ENCODE measurements at regions not wholly inside any gene's neighbourhood (a gene's known extent, or its start where the extent isn't known, plus 50 kb on each side); places are given as distances from the start of the nearest gene placed in this dataset.
"Not testable (repeated sequence)": the region's sequence is repeated elsewhere in the genome, so short reads cannot be mapped to it uniquely, and the experiment has no call there.

DNA sequence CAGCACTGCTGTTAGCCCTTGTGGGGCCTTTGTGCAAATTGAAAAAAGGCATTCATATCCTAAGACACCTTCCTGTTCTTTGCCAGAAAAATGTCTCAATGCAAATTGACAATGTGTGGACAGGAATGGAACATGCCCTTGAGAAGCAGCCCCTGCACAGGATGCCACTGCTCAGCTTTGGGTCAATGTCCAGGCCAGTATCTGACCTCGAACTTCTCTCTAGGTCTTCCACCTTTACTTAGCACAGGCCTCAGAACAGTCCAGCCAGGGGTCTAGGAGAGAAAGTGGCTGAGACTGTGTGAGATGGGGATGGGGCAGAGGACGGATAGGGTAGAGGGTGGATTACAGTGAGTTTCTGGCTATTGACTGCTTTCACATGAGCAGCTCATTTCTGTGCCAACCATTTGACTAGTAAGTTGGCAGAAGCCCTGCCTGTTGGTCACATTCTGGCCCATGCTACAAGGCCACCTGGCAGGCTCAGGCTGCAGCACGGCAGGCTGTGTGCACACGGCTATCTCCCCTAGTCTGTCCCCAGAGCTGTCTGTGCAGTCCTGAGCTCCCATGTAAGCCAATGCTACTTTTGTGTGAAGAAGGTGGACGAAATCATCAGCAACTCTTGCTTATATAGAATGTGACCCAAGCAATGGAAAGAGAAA, 254.5 kb upstream of the PLGLB1 start:
- DNase-seq = not testable (repeated sequence)

DNA sequence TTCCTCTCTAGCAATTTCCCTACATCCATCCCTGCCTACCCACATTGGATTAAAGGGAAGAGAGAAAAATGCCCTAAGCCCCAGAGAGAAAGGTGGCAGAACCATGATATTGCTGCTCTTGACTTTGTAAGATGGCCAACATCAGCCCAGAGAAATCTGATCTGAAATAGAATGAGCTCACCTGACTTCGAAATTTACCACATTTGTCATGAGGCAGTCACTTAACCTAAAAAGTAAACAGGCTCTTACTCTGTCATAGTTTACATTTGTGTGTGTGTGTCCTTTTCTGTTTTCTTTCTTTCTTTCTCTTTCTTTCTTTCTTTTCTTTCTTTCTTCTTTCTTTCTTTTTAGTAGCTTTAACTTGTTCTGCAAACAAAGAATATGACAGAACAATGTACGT, 255.0 kb upstream of the PLGLB1 start:
- DNase-seq = not testable (repeated sequence)

DNA sequence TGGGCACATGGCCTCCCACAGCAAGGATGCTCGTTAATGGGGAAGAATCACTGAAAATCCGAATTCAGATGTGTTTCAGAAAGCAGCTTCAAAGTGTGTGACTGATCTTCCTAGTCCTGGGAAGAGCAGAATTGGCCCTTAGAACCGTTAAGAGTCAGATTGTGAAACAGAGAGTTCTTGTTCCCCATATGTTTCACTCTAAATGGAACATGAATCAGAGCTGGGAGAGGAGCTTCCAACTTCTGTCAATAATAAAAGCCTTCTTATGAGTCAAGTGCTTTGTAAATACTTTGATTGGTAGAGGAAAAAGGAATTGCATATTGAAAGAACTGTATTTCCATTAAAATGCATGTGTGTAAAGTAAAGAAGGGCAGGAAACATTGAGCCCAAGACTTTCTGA, 256.1 kb upstream of the PLGLB1 start:
- DNase-seq = not testable (repeated sequence)

DNA sequence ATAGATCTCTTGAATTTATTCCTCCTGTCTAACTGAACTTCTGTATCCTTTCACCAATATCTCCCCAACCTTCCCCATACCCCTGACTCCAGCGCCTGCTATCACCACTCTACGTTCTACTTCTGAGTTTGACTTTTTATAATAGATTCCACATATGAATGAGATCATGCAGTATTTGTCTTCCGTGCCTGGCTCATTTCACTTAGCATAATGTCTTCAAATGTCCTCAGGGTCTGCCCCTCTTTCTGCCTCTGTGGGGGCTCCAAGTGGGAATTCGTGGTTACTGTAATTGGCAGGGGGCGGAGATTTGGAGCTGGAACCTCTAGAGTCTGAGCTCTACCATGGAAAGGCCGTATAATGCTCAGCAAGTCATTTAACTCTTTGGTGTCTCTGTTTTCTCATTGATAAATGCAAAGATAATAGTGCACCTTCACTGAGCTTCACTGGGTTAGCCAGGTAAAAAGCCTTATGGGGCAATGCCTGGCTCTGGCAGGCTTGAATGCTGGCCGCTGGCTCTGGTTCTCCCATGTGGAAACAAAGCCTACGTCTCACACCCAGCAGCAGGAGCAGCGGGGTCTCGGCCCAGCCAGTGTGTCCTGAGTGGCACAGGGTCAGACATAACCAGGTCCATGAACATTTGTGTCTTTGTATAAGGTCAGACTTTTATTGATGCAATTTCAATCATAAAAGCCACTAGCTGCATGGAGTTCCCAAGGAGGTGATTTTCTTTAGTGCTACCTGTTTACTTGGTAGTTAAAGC, 259.1 kb upstream of the PLGLB1 start:
- not testable (repeated sequence) for DNase-seq

DNA sequence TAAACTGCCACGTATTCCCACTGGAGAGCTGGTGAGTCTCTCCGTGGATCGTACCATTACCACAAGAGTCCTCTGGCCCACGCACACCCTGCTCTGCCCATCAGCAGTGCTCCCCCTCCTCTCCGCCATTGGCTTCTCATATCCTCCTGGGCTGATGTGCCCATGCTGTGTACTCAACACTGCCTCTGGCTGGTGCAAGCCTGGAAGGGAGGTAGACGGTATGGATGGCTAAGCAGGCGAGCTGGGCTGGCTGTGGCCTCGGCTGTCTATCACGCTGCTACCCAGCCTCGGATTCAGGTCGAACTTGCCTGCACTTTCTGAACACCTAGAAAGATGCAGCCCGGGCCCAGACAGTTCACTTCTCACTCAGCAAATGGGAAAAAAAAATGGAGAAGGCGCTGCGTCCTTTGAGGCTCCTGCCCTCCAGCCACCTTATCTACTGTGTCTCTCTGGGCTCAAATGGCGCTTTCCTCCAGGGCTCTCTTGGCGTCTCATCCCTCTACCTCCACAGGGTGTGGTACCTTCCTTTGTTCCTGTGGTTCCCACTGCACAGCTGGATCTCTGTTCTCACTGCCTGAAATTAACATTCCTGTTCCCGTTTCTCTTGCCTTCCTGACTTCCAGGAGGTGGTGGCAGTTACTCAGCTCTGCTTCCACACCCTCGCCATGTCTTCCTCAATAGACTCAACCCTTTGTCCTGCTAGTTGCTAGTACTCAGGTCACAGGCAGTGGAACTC, 262.3 kb upstream of the PLGLB1 start:
- not testable (repeated sequence) for DNase-seq

DNA sequence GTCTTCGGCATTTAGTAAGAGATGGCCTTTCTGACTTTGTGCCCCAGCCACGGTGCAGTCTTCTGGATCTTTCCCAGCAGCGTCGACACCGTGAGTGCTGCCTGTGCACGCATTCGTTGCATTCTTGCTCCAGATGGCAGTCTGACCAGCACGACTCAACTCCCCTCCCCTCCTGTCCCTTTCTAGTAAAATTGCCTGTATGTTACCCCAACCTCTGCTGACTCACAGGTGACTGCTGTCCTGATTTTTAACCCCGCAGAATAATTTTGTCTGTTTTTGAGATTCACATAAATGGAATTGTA, 262.8 kb upstream of the PLGLB1 start:
- not testable (repeated sequence) for DNase-seq

DNA sequence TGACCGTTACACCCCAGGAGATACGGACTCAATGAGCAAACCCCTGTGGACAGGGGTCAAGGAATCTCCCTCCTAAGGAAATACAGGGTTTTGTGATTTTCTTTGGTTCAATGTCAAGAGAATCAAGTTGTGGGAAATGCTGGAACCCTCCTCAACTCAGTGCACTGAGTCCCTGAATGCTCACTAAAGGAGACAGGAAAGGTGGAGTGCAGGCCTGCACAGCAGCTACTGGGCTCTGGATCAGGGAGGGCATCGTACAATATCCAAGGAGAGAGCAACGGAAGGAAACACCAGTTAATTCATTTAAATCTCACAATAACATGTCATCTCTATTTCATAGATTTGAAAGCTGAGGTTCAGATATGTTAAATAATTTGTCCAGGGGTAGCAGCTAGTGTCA, 263.5 kb upstream of the PLGLB1 start:
- not testable (repeated sequence) for DNase-seq

DNA sequence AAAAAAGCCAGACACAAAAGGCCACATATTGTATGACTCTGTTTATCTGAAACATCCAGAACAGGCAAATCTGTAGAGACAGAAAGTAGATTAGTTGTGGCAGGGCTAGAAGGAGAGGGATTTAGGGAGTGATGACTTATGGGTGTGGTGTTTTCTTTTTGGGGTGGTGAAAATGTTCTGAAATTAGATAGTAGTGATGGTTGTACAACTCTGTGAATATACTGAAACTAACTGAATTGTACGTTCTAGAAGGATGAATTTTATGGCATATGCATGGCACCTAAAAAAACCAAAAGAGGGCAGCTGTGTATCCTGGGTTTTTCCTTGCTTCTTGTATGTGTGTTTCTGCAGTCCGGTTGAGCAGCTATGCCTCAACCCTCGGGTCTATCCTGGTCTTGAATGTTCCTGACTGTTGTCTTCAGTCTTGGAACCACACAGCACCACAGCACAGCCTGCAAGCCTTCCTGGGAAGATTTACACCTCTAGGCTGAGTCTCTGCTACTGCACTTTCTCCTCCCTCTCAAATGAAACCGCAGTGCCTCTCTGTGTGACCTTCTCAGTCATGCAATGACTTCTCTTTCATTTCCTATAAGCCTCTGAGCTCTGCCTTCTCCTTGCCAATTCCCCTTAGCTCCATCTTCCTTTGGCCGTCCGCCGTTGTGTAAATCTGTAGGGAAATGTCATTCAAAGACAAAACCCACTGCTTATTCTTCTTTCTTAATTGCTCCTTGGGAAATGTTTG, 269.1 kb upstream of the PLGLB1 start:
- not testable (repeated sequence) for DNase-seq

DNA sequence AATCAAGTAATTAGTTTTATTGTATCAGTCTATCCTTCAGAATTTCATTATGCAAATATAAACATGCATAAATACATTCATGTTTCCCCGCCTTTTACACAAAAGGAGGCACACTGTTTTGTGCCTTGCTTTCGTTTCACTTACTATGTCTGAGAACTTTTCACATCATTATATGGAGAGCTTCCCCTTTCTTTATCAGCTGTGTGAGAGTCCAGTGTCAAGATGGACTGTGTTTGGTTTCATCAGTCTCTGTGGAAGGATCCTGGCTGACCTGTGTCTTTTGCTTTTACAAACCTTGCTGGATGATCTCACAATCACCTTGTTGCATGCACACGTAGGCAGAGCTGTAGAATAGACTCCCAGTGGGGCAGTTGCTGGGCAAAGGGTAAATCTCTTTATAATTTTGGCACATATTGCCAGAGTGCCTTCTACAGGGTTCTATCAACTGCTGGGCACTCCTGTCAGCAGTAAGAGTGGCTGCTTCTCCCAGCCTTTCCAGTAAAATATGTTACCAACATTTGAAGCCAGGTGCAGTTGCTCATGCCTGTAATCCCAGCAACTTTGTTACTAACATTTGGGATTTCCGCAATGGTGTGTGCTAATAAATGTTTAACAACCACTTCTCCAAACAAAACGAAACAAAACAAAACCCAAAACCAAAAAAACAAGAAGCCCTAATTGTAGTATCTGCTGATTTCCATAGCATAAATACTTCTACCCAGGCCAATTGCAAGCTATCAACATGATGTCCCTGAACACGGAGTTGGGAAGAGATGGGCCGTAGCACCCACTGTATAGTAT, 270.0 kb upstream of the PLGLB1 start:
- DNase-seq = not testable (repeated sequence)

DNA sequence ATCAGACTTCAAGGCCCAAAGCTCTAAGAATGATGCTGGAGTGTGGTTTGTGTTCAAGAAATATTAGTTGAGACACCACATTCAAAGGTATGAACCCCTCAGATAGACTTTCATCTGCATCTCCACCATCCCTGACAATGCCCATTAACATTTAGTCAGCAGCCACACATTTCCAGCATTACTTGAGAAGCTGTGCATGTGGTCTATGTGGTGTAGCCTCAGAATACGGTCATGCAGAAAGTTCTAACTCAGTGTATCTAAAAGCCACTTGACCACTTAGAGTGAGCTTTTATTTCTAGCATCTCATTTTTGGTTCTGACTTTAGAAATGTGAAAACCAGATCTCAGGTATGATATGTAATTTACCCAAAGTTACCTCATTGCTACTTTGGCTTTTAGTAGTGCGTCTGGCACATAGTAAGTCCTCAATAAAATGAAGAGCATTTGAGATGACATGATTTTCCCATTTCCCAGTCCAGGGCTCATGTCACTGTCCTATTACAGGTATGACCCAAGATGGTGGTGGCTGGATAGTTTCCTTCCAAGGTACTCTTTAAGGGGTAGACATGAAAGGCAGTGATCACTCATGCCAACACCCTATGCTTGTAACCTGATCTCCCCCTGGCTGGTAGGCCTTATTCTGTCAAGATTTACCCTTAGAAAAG, 272.4 kb upstream of the PLGLB1 start:
- not testable (repeated sequence) for DNase-seq

DNA sequence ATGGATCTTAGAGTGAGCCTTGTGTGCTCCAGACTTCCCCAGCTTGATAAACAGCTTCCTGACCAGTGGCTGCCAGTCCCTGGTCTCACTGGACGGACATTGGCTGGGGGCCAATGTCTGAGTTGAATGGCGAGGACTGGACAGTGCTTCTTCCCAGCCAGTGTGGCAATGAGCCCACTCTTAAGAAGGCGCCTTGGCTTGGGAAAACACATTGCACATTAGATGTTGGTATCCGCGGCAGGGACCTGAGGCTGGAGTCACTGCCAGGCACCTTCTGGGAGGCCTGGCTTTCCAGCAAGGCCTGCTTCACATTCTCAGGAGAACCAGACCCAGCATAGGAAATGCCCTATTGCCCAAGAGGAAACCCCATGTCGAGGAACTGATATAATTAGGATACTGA, 273.5 kb upstream of the PLGLB1 start:
- DNase-seq = not testable (repeated sequence)

DNA sequence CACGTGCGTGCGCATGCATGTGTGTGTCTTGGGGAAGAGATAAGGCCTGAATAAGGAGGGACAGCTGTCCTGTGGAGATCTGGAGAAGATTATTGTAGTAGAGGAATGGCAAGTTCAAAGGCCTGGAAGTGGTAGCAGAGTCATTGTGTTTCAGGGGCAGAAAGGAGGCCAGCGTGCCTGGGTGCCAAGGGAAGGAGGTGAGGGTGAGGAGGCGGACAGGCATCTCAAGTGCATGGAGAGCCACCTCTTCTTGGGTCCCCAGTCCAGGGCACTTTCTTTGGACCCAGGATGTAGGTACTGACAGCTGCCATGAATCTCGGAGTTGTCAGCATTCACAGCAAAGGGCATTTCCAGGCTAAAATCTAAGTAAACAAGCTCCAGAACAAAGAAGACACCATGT, 279.7 kb upstream of the PLGLB1 start:
- DNase-seq = not testable (repeated sequence)

DNA sequence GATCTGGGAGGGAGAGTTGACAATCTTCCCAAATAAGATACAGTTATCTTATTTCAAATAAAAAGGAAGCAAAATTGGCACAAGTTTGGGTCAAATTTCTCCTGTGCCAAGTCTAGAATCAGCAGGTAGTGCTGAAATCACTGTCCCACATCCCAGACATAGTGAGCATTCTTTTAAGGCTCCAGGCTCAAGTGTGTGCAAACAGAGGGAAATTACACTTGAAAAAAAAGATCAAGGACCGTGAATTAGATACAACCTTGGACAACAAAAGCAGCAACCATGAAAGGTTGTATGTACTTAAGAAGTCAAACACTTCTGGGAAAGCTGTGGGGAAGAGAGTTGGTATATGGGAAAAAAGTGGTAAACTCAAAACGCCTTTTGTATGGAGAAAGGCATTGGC, 280.2 kb upstream of the PLGLB1 start:
- not testable (repeated sequence) for DNase-seq

DNA sequence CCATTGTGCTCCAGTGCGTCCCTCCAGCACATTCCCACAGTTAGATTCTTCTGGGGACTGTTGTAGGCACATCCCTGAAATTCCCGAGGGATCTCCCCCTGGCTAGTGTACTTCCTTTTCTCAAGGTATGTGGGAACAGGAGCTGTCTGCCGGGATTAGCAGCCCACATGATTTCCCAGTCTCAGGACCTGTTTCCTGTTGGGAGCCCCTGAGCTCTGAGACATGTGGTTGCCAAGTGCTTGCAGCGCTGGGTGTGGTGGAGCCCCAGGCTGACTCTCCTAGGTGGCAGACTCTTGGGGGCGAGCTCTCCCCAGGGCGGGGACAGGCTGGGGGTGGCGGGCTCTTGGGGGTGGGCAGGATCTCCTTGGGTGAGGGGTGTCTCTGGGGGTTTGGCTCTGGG, 287.0 kb upstream of the PLGLB1 start:
- not testable (repeated sequence) for DNase-seq

DNA sequence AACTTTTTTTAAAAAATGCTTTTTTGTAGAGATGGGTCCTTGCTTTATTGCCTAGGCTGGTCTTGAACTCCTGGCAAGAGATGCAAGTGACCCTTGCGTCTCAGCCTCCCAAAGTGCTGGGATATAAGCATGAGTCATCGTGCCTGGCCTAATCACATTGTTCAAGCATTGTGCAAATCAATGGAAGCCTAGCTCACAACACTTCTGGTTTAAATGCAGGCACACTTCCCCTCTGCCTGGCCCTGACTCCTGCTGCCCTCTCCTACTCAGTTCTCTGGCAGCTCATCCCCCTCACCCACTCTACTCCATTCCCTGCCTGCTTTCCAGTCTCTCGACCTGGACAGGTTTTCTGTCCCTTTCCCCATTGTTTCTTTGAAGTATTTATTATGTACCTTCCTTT, 288.1 kb upstream of the PLGLB1 start:
- not testable (repeated sequence) for DNase-seq

DNA sequence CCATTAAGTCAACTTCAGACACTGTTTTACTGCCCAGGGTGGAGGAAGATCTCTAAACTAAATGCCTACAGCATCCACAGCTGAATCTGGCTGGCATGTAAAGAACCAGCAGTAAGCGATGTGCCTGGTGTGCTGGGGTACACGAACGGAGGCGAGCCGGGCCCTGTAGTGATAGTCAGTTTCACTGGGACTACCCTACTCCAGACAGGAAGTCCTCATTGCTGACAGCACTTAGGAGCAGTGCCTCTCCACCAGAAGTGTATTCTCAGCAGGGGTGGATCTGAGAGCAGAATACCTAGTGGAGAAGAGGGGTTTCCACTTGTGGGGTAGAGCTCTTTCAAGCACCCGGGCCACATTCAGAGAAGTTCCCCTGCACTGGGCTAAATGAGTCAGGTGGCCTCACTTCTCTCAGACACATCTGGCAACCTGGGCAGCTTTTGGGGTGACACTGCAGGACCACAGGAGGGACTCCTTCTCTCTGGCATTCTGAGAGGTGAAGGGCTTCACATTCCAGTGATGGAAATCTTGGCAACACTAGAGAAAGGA, 290.3 kb upstream of the PLGLB1 start:
- DNase-seq = not testable (repeated sequence)

DNA sequence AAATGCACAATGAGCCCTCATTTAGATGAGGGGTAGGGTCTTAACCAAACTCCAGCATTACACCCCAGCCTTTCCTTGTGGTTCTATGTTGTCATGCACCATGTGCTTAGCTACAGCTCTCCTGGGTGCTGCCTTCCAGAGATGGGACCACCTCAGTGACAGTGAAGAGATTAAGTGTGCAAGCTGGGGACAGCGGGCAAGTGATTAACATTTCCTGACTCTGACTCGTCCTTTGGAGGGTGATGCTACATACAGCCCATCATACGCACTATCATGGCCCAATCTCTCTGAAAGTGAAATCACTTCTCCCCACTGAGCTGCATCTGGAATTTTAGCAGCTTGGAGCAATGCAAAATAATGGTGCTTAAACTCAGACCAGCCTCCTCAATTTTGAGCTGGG, 293.0 kb upstream of the PLGLB1 start:
- DNase-seq = not testable (repeated sequence)

DNA sequence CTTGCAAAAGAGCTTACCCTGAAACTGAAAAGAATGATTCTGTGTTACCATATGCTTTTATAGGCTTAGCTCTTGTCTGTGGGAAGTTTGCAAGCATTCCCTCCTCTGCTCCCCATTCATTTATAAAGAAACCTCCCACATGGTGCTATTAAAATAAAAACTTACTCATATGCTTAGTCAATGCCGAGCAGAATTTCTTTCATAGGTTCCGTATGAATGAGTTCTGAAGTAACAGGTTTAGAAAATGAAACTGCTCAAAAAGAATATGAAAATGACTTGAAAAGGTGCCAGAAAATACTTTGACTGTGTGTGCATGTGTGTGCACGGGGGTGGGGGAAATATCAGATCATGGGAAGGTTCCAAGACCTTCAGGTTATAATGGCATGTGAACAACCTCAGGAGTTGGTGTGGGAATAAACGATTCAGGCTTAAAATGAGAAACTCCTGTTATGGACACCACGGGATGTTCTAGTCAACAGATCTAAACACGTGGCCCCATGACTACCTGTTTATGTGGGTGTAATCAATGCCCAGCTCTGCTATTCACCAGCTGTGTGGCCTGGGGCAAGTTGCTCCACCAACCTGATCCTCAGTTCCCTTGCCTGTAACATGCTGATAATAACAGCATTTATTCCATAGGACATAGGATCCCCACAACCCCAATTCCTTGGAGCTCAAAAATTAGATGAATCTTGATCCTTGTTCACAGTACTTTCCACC, 293.7 kb upstream of the PLGLB1 start:
- DNase-seq = not testable (repeated sequence)

DNA sequence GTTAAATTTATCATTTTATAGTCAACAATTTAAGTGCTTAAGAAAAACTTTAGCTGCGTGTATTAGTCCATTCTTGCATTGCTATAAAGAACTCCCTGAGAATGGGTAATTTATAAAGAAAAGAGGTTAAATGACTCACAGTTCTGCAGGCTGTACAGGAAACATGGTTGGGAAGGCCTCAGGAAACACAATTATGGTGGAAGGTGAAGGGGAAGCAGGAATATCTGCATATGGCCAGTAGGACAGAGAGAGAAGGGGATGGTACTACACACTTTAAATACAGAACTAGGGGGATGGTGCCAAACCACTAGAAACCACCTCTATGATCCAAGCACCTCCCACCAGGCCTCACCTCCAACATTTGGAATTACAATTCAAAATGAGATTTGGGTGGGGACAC, 295.5 kb upstream of the PLGLB1 start:
- not testable (repeated sequence) for DNase-seq

DNA sequence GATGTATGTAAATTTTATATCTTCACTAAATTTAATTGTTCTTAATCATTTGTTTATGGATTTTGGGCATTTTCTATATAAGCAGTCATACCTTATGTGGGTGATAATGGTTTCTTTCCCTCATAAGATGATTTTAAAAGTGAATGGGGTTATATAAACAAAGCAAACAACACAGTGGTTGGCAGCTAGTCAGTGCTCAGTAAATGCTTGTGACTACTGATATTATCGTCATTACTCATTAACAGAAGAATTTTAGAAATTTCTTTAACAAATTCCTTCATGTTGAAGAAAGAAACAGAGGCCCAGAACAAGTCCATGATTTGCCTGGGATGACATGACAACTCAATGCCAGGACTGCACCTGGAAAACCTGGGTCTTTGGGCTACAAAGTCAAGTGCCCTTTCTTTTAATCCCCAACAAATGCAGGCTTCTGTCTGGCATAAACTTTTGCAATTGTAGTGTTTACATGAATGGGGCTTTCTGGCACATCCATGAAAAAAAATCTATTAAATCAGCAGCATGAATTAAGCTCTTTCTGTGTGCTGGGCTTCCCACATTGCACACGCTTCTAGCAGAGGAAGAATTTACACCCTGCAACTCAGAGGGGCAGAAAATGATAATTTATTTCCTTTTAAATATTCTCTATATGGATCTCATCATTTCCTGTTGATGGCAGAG, 297.3 kb upstream of the PLGLB1 start:
- not testable (repeated sequence) for DNase-seq

Measured in activated CD4-positive, alpha-beta T cell treated with anti-CD3 and anti-CD28 coated beads, Interleukin-2, amount 50 U/mL, for 4 hours (primary cell).